ENCODE measurements at regions not wholly inside any gene's neighbourhood (a gene's known extent, or its start where the extent isn't known, plus 50 kb on each side); places are given as distances from the start of the nearest gene placed in this dataset.

DNA sequence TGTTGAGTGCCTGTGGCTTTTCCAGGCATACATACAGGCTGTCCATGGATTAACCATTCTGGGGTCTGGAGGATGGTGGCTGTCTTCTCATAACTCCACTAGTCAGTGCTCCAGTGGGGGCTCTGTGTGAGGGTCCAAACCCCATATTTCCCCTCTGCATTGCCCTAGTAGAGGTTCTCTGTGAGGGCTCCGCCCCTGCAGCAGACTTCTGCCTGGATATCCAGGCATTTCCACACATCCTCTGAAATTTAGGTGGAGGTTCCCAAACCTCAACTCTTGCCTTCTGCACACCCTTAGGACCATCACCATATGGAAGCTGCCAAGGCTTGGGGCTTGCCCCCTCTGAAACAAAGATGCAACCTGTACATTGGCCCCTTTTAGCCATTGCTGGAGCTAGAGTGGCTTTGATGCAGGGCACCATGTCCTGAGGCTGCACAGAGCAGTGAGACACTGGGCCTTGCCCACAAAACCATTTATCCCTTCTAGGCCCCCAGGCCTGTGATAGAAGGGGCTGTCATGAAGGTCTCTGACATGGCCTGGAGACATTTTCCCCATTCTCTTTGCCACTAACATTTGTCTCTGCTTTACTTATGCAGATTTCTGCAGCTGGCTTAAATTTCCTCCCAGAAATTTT, 400.1 kb upstream of the MDFIC2 start:
- Histone ChIP-seq H4K12ac (ENCODE audit: low read depth, low read length) (no peak overlapping the region), H3K4me1 (ENCODE audit: control insufficient read depth in 1 of 2, insufficient read depth in 2 of 2, low read length in 2 of 2) (no peaks in the 10 kb centered on the region), H2AK5ac (ENCODE audit: low read length) (no peak overlapping the region), H3K4me3 (ENCODE audit: low read depth, low read length) (no peak overlapping the region), H3K23ac (ENCODE audit: low read length) (no peak overlapping the region), H2BK12ac (ENCODE audit: low read length) (no peak overlapping the region), H4K91ac (ENCODE audit: low read depth, low read length) (no peak overlapping the region), H4K8ac (ENCODE audit: low read depth, low read length) (no peak overlapping the region), H3K4me2 (ENCODE audit: low read length) (no peak overlapping the region), H2BK120ac (ENCODE audit: insufficient read depth, low read length, poor library complexity) (no peak overlapping the region), H3K27ac (ENCODE audit: low read depth, low read length) (no peak overlapping the region), H3K9ac (ENCODE audit: low read length) (no peak overlapping the region), H2BK5ac (ENCODE audit: low read depth, low read length, poor library complexity) (no peak overlapping the region), H3K9me3 (ENCODE audit: insufficient read depth, low read depth, low read length) (peaks cover 7% of the 10 kb centered on the region), H3K14ac (ENCODE audit: low read length) (no peak overlapping the region), H3K36me3 (ENCODE audit: control insufficient read depth in 1 of 2, insufficient read depth in 2 of 2, low read length in 2 of 2) (no peaks in the 10 kb centered on the region), H3K79me1 (ENCODE audit: low read length) (no peaks in the 10 kb centered on the region), H3K4ac (ENCODE audit: low read depth, low read length) (no peak overlapping the region), H3K79me2 (ENCODE audit: control insufficient read depth, insufficient read depth, low read length, poor library complexity) (no peaks in the 10 kb centered on the region), H3K18ac (ENCODE audit: low read length) (no peak overlapping the region), H3K27me3 (ENCODE audit: insufficient read depth, low read length) (no peaks in the 10 kb centered on the region), H2AFZ (ENCODE audit: insufficient read depth, low read length, poor library complexity) (no peak overlapping the region)
- DNase-seq, result no peak
- WGBS (ENCODE audit: extremely low coverage, insufficient coverage, insufficient read length), result no CpG with 5 or more reads among the region's 1 CpG

DNA sequence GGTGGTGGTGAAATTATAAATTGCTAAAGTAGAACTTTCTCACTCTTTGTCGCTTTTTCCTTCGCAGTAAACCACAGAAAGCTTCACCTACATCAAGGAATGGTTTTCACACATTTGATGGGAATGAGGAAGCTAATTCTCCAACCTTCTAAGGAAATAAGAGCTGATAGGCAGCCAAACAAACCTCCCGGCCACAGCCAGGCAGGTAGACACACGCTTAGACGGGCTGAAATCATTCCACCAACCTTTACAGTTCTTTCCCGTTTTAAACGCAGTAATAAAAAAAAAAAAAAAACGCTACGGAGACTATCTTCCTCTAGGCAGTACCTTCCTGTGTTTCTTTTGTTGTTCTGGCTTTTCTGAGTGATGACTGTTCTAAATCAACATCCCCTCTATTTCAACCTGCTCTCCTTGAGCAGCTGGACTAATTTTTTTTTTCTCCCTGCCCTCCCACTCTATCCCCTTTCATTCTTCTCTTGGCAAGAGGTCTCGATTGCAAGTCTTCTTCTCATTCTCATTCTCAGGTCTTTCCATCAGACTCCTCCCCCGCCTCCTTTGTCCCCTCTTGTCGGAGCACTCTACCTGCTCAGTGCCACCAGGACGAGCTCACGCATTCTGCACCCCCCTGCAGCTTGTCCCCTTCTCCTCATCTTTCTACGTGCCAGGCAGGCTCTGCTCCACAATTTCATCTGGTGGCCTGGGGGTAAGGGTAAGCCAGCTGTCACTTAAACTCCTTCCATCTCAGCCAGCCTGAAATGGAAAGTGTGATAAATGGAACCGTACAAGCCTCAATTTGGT, 391.1 kb upstream of the MDFIC2 start:
- no peaks in the 10 kb centered on the region for H3K79me2 ChIP-seq (ENCODE audit: control insufficient read depth, insufficient read depth, low read length, poor library complexity)
- H3K4me2 ChIP-seq (ENCODE audit: low read length), result no peak overlapping the region
- no peaks in the 10 kb centered on the region for H3K36me3 ChIP-seq (ENCODE audit: control insufficient read depth in 1 of 2, insufficient read depth in 2 of 2, low read length in 2 of 2)
- H3K9ac ChIP-seq (ENCODE audit: low read length), result no peak overlapping the region
- no peak overlapping the region for H3K18ac ChIP-seq (ENCODE audit: low read length)
- no peaks in the 10 kb centered on the region for H3K9me3 ChIP-seq (ENCODE audit: insufficient read depth, low read depth, low read length)
- H3K4ac ChIP-seq (ENCODE audit: low read depth, low read length), result no peak overlapping the region
- H3K23ac ChIP-seq (ENCODE audit: low read length), result no peak overlapping the region
- no peak overlapping the region for H3K27ac ChIP-seq (ENCODE audit: low read depth, low read length)
- H3K79me1 ChIP-seq (ENCODE audit: low read length), result no peaks in the 10 kb centered on the region
- no peak for DNase-seq
- no peak overlapping the region for H3K4me3 ChIP-seq (ENCODE audit: low read depth, low read length)
- H4K8ac ChIP-seq (ENCODE audit: low read depth, low read length), result no peak overlapping the region
- H2BK12ac ChIP-seq (ENCODE audit: low read length), result no peak overlapping the region
- H3K4me1 ChIP-seq (ENCODE audit: control insufficient read depth in 1 of 2, insufficient read depth in 2 of 2, low read length in 2 of 2), result no peaks in the 10 kb centered on the region
- H2AK5ac ChIP-seq (ENCODE audit: low read length), result no peak overlapping the region
- no peak overlapping the region for H2AFZ ChIP-seq (ENCODE audit: insufficient read depth, low read length, poor library complexity)
- no peak overlapping the region for H2BK5ac ChIP-seq (ENCODE audit: low read depth, low read length, poor library complexity)
- no peak overlapping the region for H4K91ac ChIP-seq (ENCODE audit: low read depth, low read length)
- H3K14ac ChIP-seq (ENCODE audit: low read length), result no peak overlapping the region
- H4K12ac ChIP-seq (ENCODE audit: low read depth, low read length), result no peak overlapping the region
- WGBS (ENCODE audit: extremely low coverage, insufficient coverage, insufficient read length), result no CpG with 5 or more reads among the region's 16 CpGs
- no peaks in the 10 kb centered on the region for H3K27me3 ChIP-seq (ENCODE audit: insufficient read depth, low read length)
- no peak overlapping the region for H2BK120ac ChIP-seq (ENCODE audit: insufficient read depth, low read length, poor library complexity)

DNA sequence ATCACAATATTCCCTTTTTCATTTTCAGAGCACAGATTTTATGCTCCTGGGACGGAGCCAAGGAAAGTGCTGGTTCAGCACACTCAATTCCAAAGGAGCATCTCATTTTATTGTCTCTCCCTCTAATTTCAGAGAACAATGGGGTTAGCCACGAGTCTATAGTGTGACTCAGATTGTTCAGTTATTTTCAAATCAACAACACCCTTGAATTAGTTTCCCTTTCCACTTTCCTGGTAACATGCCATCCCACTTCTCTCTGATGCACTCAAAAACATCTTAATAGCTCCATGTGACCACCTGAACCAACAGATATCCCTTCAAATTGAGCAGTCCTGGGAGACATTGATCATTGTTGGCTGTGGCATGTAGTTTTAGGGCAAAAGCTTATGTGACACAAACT, 389.7 kb upstream of the MDFIC2 start:
- Histone ChIP-seq H3K4me1 (ENCODE audit: control insufficient read depth in 1 of 2, insufficient read depth in 2 of 2, low read length in 2 of 2) (no peaks in the 10 kb centered on the region), H3K18ac (ENCODE audit: low read length) (no peak overlapping the region), H2BK120ac (ENCODE audit: insufficient read depth, low read length, poor library complexity) (no peak overlapping the region), H3K27me3 (ENCODE audit: insufficient read depth, low read length) (no peaks in the 10 kb centered on the region), H2AFZ (ENCODE audit: insufficient read depth, low read length, poor library complexity) (no peak overlapping the region), H3K23ac (ENCODE audit: low read length) (no peak overlapping the region), H4K91ac (ENCODE audit: low read depth, low read length) (no peak overlapping the region), H3K36me3 (ENCODE audit: control insufficient read depth in 1 of 2, insufficient read depth in 2 of 2, low read length in 2 of 2) (no peaks in the 10 kb centered on the region), H3K9me3 (ENCODE audit: insufficient read depth, low read depth, low read length) (no peaks in the 10 kb centered on the region), H3K4me2 (ENCODE audit: low read length) (no peak overlapping the region), H2BK12ac (ENCODE audit: low read length) (no peak overlapping the region), H3K79me2 (ENCODE audit: control insufficient read depth, insufficient read depth, low read length, poor library complexity) (no peaks in the 10 kb centered on the region), H3K4ac (ENCODE audit: low read depth, low read length) (no peak overlapping the region), H3K79me1 (ENCODE audit: low read length) (no peaks in the 10 kb centered on the region), H2BK5ac (ENCODE audit: low read depth, low read length, poor library complexity) (no peak overlapping the region), H4K12ac (ENCODE audit: low read depth, low read length) (no peak overlapping the region), H4K8ac (ENCODE audit: low read depth, low read length) (no peak overlapping the region), H3K27ac (ENCODE audit: low read depth, low read length) (no peak overlapping the region), H3K14ac (ENCODE audit: low read length) (no peak overlapping the region), H3K4me3 (ENCODE audit: low read depth, low read length) (no peak overlapping the region), H3K9ac (ENCODE audit: low read length) (no peak overlapping the region), H2AK5ac (ENCODE audit: low read length) (no peak overlapping the region)
- no peak for DNase-seq
- WGBS (ENCODE audit: extremely low coverage, insufficient coverage, insufficient read length), result no CpG with 5 or more reads among the region's 2 CpGs

DNA sequence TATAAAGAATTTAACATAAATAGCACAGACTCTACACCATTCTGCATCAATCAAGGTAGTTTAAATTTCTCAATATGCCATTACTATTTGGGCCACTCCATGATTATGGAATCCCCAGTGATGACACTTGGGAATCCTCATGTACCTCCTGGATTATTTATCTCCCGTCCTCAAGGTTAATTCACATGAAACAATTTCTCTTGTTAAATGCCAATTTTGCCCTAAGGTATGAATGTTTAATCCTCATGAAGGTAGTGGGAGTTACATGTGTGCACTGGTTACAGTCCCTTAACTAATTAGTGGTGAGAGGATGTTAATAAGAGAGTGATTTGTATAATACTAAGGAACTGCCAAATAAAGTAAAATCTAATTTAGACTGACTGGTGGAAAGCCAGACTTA, 372.3 kb upstream of the MDFIC2 start:
- no peak overlapping the region for H4K8ac ChIP-seq (ENCODE audit: low read depth, low read length)
- no peak overlapping the region for H4K12ac ChIP-seq (ENCODE audit: low read depth, low read length)
- DNase-seq, result no peak
- no peak overlapping the region for H3K4ac ChIP-seq (ENCODE audit: low read depth, low read length)
- no peaks in the 10 kb centered on the region for H3K4me1 ChIP-seq (ENCODE audit: control insufficient read depth in 1 of 2, insufficient read depth in 2 of 2, low read length in 2 of 2)
- no peak overlapping the region for H3K14ac ChIP-seq (ENCODE audit: low read length)
- H3K4me3 ChIP-seq (ENCODE audit: low read depth, low read length), result no peak overlapping the region
- no peak overlapping the region for H2BK120ac ChIP-seq (ENCODE audit: insufficient read depth, low read length, poor library complexity)
- no CpG with 5 or more reads among the region's 1 CpG for WGBS (ENCODE audit: extremely low coverage, insufficient coverage, insufficient read length)
- H3K23ac ChIP-seq (ENCODE audit: low read length), result no peak overlapping the region
- H3K18ac ChIP-seq (ENCODE audit: low read length), result no peak overlapping the region
- H3K4me2 ChIP-seq (ENCODE audit: low read length), result no peak overlapping the region
- H3K36me3 ChIP-seq (ENCODE audit: control insufficient read depth in 1 of 2, insufficient read depth in 2 of 2, low read length in 2 of 2), result no peaks in the 10 kb centered on the region
- no peak overlapping the region for H2BK12ac ChIP-seq (ENCODE audit: low read length)
- no peak overlapping the region for H2AK5ac ChIP-seq (ENCODE audit: low read length)
- H4K91ac ChIP-seq (ENCODE audit: low read depth, low read length), result no peak overlapping the region
- H2AFZ ChIP-seq (ENCODE audit: insufficient read depth, low read length, poor library complexity), result no peak overlapping the region
- H3K79me2 ChIP-seq (ENCODE audit: control insufficient read depth, insufficient read depth, low read length, poor library complexity), result no peaks in the 10 kb centered on the region
- peaks cover 4% of the 10 kb centered on the region for H3K9me3 ChIP-seq (ENCODE audit: insufficient read depth, low read depth, low read length)
- no peaks in the 10 kb centered on the region for H3K79me1 ChIP-seq (ENCODE audit: low read length)
- no peak overlapping the region for H3K27ac ChIP-seq (ENCODE audit: low read depth, low read length)
- no peaks in the 10 kb centered on the region for H3K27me3 ChIP-seq (ENCODE audit: insufficient read depth, low read length)
- H3K9ac ChIP-seq (ENCODE audit: low read length), result no peak overlapping the region
- H2BK5ac ChIP-seq (ENCODE audit: low read depth, low read length, poor library complexity), result no peak overlapping the region
